GF-D8 (cell line): ENCODE measurements at regions not wholly inside any gene's neighbourhood (a gene's known extent, or its start where the extent isn't known, plus 50 kb on each side); places are given as distances from the start of the nearest gene placed in this dataset.
"Not testable (repeated sequence)": the region's sequence is repeated elsewhere in the genome, so short reads cannot be mapped to it uniquely, and the experiment has no call there.

Experiments
- DNase-seq: peaks from one replicate; lab custom pipeline; 2025; lab: John Stamatoyannopoulos, UW

DNA sequence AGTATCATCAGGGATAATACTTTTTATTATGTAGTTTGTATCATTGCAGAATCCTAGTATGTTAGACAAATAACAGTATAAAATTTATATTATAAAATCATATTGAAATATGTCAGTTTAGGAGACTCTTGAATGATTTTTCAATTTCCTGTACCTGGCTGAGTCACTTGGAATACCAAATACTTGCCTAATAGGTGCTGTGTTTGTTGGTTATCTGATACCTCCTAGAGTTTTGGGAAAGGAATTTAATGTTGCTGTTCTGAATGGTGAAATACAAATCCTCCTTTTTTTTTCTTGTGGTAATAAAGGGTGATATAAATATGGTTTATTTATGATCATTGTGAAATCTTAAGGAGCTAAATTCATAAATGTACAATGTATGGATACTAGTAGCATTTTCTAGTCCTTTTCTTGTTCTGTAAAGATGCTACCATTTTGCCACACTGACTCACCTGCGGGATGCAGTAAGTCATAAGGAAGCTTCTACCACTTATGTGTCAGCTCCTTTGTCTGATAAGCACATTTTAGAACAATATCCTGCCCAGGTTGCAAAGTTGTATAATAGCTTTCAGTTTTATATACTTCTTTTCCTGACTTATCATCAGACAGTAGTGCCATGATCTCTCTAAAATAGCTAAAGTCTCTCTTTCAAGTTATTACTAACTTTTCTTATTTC lies 465.5 kb downstream of the XIRP2 start:
- no peak for DNase-seq

DNA sequence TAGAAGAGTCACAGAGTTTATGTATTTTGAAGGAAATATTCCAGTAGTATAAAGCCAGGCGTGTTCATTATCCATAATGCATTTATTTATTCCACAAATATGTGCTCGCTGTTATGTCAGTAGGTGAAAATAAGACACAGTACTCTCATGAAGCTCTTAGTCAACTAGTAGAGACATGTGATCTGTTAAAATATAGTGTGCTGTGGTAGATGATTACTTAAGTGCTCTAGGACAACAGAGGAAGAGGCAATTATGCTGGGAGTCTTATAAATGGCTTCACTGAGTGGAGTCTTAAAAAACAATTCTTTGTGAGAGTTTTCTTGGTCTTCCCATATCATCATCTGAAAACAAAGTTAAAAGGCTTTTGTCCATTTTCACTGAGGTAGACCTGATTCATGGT lies 457.3 kb downstream of the XIRP2 start:
- no peak for DNase-seq

DNA sequence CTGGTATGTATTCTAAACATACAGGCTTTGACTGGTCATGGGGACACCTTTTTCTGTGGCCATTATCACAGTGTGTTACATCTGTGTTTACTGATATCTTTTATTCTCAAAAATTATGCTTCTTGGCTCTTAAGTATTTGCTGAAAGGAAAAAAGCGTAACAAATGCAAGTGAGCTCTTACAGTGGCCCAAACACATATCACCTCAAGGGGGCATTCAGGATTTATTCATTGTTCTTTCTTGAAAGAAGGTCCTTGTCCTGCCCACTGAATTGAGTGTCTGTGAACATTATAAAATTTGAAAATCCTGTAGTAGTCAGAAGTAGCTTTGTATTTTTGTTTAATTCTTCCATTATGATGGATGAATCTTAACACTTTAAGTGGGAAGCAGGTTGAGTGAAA lies 454.5 kb downstream of the XIRP2 start:
- no peak for DNase-seq

DNA sequence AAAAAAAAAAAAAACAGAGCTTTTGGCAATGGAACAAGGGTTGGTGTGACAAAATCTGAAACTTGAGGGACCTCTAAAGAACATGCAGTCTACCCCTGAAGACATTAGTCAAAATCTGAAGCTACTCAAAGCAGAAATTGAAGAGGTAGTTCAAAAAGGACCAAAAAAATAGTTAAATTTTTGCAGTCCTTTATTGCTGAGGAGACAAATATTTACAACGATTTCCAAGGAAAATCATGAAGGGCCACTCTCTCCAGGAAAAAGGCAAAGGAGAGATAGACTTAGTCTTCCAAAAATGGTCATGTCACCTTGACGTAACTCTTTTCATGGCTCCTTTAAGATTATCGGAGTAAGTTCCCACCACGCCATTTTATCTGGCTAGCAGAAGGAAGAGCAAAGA lies 452.0 kb downstream of the XIRP2 start:
- DNase-seq: no peak

DNA sequence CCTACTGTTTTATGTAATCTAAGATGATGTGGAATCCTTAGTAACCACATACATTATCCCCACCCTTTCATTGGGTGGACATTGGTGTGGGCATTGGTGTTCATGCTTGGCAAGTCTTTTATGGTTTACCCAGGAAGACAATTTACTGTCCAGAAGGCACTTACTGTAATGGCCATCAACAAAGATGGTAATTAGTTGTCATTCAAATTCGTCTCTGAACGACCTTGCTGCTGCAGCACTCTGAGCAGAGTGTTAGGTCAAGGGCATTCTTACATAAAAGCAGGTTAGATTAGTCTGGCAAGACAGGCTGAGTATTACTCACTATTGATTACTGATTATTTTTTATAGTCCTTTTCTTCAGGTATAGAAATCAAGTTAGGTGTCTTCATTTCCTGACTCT lies 447.9 kb downstream of the XIRP2 start:
- no peak for DNase-seq

DNA sequence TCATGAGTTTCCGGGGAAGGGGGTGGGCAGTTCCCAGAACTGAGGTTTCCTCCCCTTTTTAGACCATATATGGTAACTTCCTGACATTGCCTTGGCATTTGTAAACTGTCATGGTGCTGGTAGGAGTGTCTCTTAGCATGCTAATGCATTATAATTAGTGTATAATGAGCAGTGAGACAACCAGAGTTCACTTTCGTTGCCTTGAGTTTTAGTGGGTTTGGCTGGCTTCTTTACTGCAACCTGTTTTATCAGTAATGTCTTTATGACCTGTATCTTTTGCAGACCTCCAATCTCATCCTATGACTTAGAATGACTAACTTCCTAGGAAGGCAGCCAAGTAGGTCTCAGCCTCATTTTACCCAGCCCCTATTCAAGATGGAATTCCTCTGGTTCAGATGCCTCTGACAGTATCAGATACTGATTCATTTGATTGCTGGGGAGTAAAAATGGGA lies 447.3 kb downstream of the XIRP2 start:
- DNase-seq: no peak

DNA sequence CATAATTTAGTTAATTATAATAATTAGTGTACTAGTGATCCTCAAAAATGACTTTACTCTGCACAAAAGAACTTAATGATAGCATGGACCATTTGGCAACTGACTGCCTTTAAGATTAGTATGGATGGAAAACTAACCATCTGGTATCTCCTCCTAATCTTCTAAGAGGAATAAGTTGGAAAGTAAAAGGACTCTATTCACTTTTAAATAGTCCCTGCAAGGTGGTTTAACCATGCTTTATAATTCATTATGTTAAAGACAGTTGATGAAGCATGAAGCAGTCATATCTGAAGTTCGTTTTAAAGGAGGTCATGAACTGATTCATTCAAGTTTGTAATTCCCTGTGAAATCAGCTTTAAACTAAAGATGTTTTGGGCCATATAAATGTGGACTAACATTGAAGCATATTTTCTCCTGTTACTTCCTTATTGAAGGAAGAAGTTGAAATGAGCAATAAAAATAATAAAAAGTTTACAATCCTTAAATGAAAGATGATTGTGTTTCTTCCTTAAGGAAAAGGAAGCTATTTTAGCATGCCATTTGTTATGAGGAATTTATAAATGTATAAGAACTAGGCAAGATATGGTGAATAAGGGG lies 446.0 kb downstream of the XIRP2 start:
- DNase-seq: no peak

DNA sequence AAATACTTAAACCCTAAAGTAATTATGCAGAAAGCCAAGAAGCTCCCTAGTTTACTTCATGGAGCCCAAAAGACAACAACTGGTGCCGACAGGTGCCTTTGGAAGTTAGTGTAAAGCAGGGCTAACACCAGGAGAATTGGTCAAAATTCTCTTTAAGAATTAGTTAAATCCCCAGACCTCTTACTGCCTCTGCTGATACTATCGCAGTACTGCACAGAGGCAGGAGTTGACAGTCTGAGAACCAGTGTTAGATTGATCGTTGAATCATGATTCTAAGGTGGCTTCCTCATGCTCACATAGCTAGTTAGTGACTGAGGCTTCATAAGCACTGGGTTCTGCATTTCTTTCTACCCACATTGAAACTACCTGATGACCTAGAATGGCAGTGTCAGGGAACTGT lies 445.0 kb downstream of the XIRP2 start:
- DNase-seq: no peak

DNA sequence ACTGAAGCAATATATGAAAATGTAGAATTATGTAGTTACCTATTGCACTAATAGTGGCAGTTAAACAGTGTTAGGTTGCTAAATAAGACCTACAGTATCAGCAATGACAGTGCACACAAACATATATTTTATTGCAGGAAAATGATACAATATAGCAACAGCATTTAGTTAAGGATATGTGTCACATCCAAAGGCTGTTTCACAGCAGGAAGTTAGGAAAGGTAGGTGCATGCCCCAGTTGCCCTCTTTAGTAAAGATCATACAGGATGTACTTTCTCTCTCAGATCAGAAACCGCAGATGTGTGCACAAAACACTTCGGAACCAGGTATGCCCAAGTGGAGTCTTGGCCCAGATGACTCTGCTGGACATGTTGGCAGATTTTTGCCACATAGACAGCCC lies 444.1 kb downstream of the XIRP2 start:
- DNase-seq: no peak

DNA sequence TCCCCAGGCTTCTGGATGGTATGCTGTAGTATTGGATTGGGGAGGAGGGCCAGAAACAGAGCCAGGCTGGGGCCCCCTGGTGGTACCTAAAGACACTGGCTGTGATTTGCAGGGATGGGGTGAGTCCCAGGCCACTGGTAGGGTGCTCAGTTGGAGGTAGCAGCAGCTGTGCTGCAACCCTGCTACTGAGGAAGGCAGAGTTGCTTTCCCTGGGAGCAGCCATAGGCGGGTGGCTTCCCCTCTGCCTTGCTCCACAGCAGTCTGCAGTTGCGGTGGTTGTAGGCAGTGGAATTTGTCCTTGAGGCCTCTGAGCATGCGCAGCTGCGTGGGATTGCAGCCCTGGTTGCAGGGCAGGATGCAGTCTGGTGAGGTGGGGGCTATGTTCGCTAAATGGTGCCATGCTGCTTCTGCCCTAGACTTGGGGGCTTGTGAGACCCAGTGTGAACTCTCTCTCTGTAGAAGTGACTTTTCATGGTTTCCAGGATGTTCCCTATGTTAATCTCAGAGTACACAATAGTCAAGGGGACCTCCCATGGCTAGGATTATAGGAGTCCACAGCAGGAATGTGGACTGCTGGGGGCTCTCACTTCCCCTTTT lies 443.5 kb downstream of the XIRP2 start:
- DNase-seq: no peak

DNA sequence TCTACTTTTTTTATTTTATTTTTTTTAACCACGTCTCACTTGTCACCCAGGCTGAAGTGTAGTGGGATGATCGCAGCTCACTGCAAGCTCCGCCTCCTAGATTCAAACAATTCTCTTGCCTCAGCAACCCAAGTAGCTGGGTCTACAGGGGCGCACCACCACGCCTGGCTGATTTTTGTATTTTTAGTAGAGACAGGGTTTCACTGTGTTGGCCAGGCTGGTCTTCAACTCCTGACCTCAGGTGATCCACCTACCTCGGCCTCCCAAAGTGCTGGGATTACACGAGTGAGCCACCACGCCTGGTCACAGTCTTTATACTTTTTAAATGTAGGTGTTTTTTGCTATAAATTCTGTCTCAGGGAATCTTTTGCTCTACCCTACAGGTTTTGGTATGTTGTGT lies 440.5 kb downstream of the XIRP2 start:
- not testable (repeated sequence) for DNase-seq

DNA sequence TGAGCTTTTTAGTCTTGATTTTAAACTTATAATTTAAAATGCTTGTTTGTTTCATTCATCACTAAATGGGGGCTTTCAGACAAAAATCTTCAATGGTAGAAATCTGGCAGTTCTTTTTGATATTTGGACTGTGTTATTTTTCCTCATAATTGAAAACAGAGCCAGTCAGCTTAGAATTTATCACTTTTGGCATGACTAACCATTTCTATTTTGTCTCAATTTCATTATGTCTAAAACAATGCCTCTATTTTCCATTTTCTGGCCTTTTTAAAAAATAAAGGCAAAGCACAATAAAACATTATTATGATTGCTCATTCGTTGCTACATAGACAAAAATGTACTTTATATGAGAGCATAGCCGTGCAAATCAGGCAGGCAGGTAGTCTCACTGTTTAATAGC lies 434.5 kb downstream of the XIRP2 start:
- no peak for DNase-seq

DNA sequence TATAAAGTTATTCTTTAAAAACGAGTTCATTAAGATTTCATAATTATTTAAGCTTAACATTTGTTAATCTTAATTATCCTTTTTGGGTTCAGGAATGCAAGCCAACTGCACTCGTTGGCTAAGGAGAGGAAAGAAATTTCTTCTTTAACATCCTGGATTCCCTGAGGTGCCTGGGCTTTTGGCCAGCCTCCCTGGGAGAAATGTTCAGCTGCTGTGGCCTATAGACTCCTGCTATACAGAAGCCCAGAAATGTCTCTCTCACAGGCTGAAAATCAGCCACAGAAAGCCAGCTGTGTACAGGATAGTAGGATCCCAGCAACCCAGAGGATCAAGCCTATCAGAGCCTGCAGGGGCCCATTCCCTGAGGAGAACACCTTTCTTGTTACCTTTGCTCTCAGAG lies 430.3 kb downstream of the XIRP2 start:
- DNase-seq: no peak

DNA sequence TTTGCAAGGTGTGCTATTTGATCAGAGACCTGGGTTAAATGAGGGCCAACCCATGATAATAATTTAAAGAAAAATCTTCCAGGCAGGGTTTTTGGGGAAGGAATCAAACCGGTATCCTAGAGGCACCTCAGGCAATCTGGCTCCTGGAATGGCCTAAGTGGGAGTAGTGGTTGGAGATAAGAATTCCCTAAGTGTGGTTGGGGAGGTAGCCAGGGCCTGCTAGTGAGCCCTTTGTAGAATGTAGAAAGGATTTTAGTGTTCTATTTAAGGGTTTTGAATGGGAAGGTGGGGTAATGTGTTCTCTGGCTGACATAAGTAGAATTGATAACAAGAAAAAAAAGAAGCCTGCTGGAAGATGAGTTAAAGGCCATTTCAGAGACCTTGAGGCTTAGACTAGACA lies 422.2 kb downstream of the XIRP2 start:
- DNase-seq: no peak
